Gastroesophageal sphincter (tissue), 4 donors: ENCODE measurements at regions not wholly inside any gene's neighbourhood (a gene's known extent, or its start where the extent isn't known, plus 50 kb on each side); places are given as distances from the start of the nearest gene placed in this dataset.

Source experiments
- ATAC-seq: fragments of 150-250 bp; one replicate; pipeline ENCODE4 v1.9.1; 2016; ENCODE audit warnings: mild to moderate bottlenecking, moderate library complexity
- H3K27ac ChIP-seq, 4 donors: fragments of 200-600 bp; sonication (generic) in 3 of 4; 1 replicate in 3 of 4; 2 replicates in 1 of 4; pipeline ENCODE4 v1.5.1; 2016 to 2019
- H3K27me3 ChIP-seq: fragments of 200-600 bp; sonication (generic); one replicate; pipeline ENCODE4 v1.5.1; 2019
- H3K36me3 ChIP-seq, 2 donors: fragments of 200-600 bp; sonication (generic); one replicate each; pipeline ENCODE4 v1.5.1; 2019; ENCODE audit warnings: control low read depth in 1 of 2
- H3K4me1 ChIP-seq, 3 donors: fragments of 200-600 bp; sonication (generic); 1 replicate in 2 of 3; 2 replicates in 1 of 3; pipeline ENCODE4 v1.5.1; 2016 to 2019; ENCODE audit warnings: control low read depth in 2 of 3
- H3K4me3 ChIP-seq, 2 donors: fragments of 200-600 bp; sonication (generic); one replicate each; pipeline ENCODE4 v1.5.1; 2019; ENCODE audit warnings: mild to moderate bottlenecking in 1 of 2, moderate library complexity in 1 of 2
- H3K9me3 ChIP-seq, 3 donors: fragments of 200-600 bp; sonication (generic); one replicate each; pipeline ENCODE4 v1.5.1; 2017 to 2019; ENCODE audit warnings: control low read depth in 2 of 3
- CTCF ChIP-seq, 4 experiments: fragments of 200-600 bp in 2 of 4; fragments of 450-650 bp in 2 of 4; sonication (generic) in 1 of 4; IDR thresholded peaks; one replicate each; pipeline ENCODE4 v1.5.1; 2017 to 2019; ENCODE audit warnings: antibody characterized with exemption in 4 of 4, mild to moderate bottlenecking in 2 of 4, moderate library complexity in 2 of 4
- EP300 ChIP-seq: sonication (generic); formaldehyde crosslinking; IDR thresholded peaks from one replicate; pipeline ENCODE4 v1.6.1; 2017; ENCODE audit warnings: antibody characterized with exemption, mild to moderate bottlenecking
- POLR2A ChIP-seq, 2 donors: fragments of 450-650 bp; IDR thresholded peaks; one replicate each; pipeline ENCODE4 v1.6.1; 2017; ENCODE audit warnings: antibody characterized with exemption in 2 of 2, mild to moderate bottlenecking in 2 of 2, moderate library complexity in 1 of 2
- POLR2AphosphoS5 ChIP-seq: sonication (generic); formaldehyde crosslinking; IDR thresholded peaks from one replicate; pipeline ENCODE4 v1.6.1; 2017; ENCODE audit warnings: antibody characterized with exemption
- WGBS, 2 donors: methylation state at CpG; one replicate each; pipeline ENCODE4 v1.1.5; 2018; ENCODE audit warnings: low coverage in 1 of 2; 5-methylcytosine and 5-hydroxymethylcytosine counted together

- ATAC-seq: no peak
- TF ChIP-seq POLR2A (IDR thresholded peaks at IDR 0.05): no peak
- no peak for TF ChIP-seq EP300
- no peak for TF ChIP-seq CTCF (IDR thresholded peaks at IDR 0.05)
- no peak for TF ChIP-seq POLR2AphosphoS5
- H3K4me3 ChIP-seq: no peak overlapping the region
Observed at GRCh38 chr5:171600741-171601265, 181.4 kb downstream of the FGF18 start.

GRCh38 chr5:171601266-171601881 is 181.9 kb downstream of the FGF18 start:
- no peak overlapping the region for H3K27ac ChIP-seq
- no peaks in the 10 kb centered on the region for H3K36me3 ChIP-seq
- no peaks in the 10 kb centered on the region for H3K9me3 ChIP-seq
- peaks cover 0 to 8% (median under 1%) of the 10 kb centered on the region in 3 donors for H3K4me1 ChIP-seq
- no peak for ATAC-seq
- 18 to 52% methylated on average over 3 to 8 of the region's 9 CpGs for WGBS, 2 donors
- H3K4me3 ChIP-seq: no peak overlapping the region
- TF ChIP-seq POLR2AphosphoS5 (no peak), CTCF (IDR thresholded peaks at IDR 0.05) (no peak), EP300 (no peak), POLR2A (IDR thresholded peaks at IDR 0.05) (no peak)
- H3K27me3 ChIP-seq: peaks cover 54% of the 10 kb centered on the region

More at GRCh38 chr5:171600741-171601265, 181.4 kb downstream of the FGF18 start:
- WGBS, 2 donors: 11 to 43% methylated on average over 2 to 7 of the region's 8 CpGs
- Histone ChIP-seq H3K27me3 (peaks cover 59% of the 10 kb centered on the region), H3K4me1 (peaks cover 0 to 8% (median 4%) of the 10 kb centered on the region in 3 donors), H3K27ac (no peak overlapping the region), H3K9me3 (no peaks in the 10 kb centered on the region), H3K36me3 (no peaks in the 10 kb centered on the region)

GRCh38 chr5:171603591-171603990 is 182.0 kb upstream of the SMIM23 start:
- Histone ChIP-seq H3K4me1 (peaks cover 0 to 8% (median 0%) of the 10 kb centered on the region in 3 donors), H3K9me3 (no peaks in the 10 kb centered on the region), H3K4me3 (no peak overlapping the region), H3K27ac (no peak overlapping the region), H3K27me3 (peaks cover 34% of the 10 kb centered on the region), H3K36me3 (no peaks in the 10 kb centered on the region)
- TF ChIP-seq EP300 (no peak), POLR2A (IDR thresholded peaks at IDR 0.05) (no peak), POLR2AphosphoS5 (no peak)
- WGBS, 2 donors: 30 to 90% methylated on average over 2 of the region's 2 CpGs
- no peak for ATAC-seq

- H3K4me3 ChIP-seq: no peak overlapping the region
- H3K27me3 ChIP-seq: peaks cover 36% of the 10 kb centered on the region
- no peaks in the 10 kb centered on the region for H3K9me3 ChIP-seq
- no peak overlapping the region for H3K27ac ChIP-seq
- H3K36me3 ChIP-seq: no peaks in the 10 kb centered on the region
- ATAC-seq: no peak
- TF ChIP-seq POLR2A (IDR thresholded peaks at IDR 0.05): no peak
- peaks cover 0 to 8% (median 0%) of the 10 kb centered on the region in 3 donors for H3K4me1 ChIP-seq
Observed at GRCh38 chr5:171604195-171604594, 181.4 kb upstream of the SMIM23 start.

- H3K27ac ChIP-seq: no peak overlapping the region
- no peaks in the 10 kb centered on the region for H3K4me1 ChIP-seq
- no peaks in the 10 kb centered on the region for H3K36me3 ChIP-seq
- no peak overlapping the region for H3K4me3 ChIP-seq
- no peak for ATAC-seq
- no peaks in the 10 kb centered on the region for H3K9me3 ChIP-seq
- H3K27me3 ChIP-seq: peaks cover 14% of the 10 kb centered on the region
- TF ChIP-seq CTCF (IDR thresholded peaks at IDR 0.05): peak in 1 of 4 experiments; percentile 23
- TF ChIP-seq POLR2A (IDR thresholded peaks at IDR 0.05): no peak
Observed at GRCh38 chr5:171606414-171607024, 179.1 kb upstream of the SMIM23 start.

GRCh38 chr5:171607863-171608262 is 177.8 kb upstream of the SMIM23 start:
- no peak for ATAC-seq
- Histone ChIP-seq H3K36me3 (no peaks in the 10 kb centered on the region), H3K27me3 (peaks cover 20% of the 10 kb centered on the region), H3K27ac (no peak overlapping the region), H3K4me3 (no peak overlapping the region), H3K4me1 (no peaks in the 10 kb centered on the region), H3K9me3 (no peaks in the 10 kb centered on the region)
- 69 to 81% methylated on average over 2 of the region's 2 CpGs for WGBS, 2 donors
- TF ChIP-seq EP300: no peak
- no peak for TF ChIP-seq POLR2A (IDR thresholded peaks at IDR 0.05)
- no peak for TF ChIP-seq POLR2AphosphoS5
- TF ChIP-seq CTCF (IDR thresholded peaks at IDR 0.05): no peak
